SK-N-SH (cell line): ENCODE measurements at regions not wholly inside any gene's neighbourhood (a gene's known extent, or its start where the extent isn't known, plus 50 kb on each side); places are given as distances from the start of the nearest gene placed in this dataset.

ENCODE experiments used
- EP300 ChIP-seq, 2 experiments: IDR thresholded peaks; 2 replicates each; pipeline versions ENCODE4 v1.4.0 to v1.6.1; 2012; ENCODE audit warnings: borderline replicate concordance in 1 of 2, low read depth in 1 of 2, low read length in 1 of 2
- GATA2 ChIP-seq: sonication (generic); formaldehyde crosslinking; IDR thresholded peaks from 2 replicates; pipeline ENCODE4 v1.5.0; 2020; ENCODE audit warnings: mild to moderate bottlenecking, missing genetic modification reagents
- JUND ChIP-seq: IDR thresholded peaks from 2 replicates; pipeline ENCODE4 v1.4.0; 2012
- TAF1 ChIP-seq: IDR thresholded peaks from 2 replicates; pipeline ENCODE4 v1.6.1; 2012; ENCODE audit warnings: low read depth, mild to moderate bottlenecking, low read length, moderate library complexity, borderline replicate concordance
- TF ChIP-seq, protein P1 (sequence below): IDR thresholded peaks from 2 replicates; pipeline ENCODE4 v1.4.0; 2012; ENCODE audit warnings: low read depth, borderline replicate concordance
- TF ChIP-seq, protein P2 (sequence below): fragments of 200-600 bp; sonication (generic); IDR thresholded peaks from 2 replicates; pipeline ENCODE4 v1.6.1; 2017; ENCODE audit warnings: antibody characterized with exemption, mild to moderate bottlenecking, moderate library complexity
- TF ChIP-seq, protein P3 (sequence below): IDR thresholded peaks from 2 replicates; pipeline ENCODE4 v1.4.0; 2012; ENCODE audit warnings: low read depth
- TF ChIP-seq, protein P4 (sequence below): fragments of 150-350 bp; IDR thresholded peaks from 2 replicates; pipeline ENCODE4 v1.6.1; 2017; ENCODE audit warnings: antibody characterized with exemption, low read length, low read depth, borderline replicate concordance

DNA sequence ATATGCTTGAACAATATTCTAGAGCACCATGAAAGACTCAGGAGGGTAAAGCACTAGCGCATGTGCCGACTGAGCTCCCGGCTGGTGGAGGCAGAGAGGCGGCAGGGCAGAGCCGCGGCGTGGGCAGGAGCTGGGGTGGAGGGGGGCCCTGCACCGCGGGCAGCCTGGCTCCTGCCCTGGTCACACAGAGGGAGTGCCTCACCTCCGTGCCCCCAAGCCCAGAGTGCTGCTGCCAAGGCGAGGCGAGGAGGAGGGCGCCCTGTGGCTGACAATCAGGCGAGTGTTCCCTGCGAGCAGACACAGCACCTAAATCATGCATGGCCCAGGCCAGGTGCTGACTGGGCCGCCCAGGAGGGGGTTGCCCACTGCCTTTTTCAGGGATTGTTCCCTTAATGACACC is 105.8 kb upstream of the TNRC6C start:
- TF ChIP-seq, protein P1, sequence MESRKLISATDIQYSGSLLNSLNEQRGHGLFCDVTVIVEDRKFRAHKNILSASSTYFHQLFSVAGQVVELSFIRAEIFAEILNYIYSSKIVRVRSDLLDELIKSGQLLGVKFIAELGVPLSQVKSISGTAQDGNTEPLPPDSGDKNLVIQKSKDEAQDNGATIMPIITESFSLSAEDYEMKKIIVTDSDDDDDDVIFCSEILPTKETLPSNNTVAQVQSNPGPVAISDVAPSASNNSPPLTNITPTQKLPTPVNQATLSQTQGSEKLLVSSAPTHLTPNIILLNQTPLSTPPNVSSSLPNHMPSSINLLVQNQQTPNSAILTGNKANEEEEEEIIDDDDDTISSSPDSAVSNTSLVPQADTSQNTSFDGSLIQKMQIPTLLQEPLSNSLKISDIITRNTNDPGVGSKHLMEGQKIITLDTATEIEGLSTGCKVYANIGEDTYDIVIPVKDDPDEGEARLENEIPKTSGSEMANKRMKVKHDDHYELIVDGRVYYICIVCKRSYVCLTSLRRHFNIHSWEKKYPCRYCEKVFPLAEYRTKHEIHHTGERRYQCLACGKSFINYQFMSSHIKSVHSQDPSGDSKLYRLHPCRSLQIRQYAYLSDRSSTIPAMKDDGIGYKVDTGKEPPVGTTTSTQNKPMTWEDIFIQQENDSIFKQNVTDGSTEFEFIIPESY, result no peak
- TF ChIP-seq JUND (no peak), GATA2 (CRISPR knock-in tag) (no peak), TAF1 (no peak), EP300 (IDR thresholded peaks at IDR 0.05; ENCODE audit: borderline replicate concordance in 1 of 2, low read depth in 1 of 2, low read length in 1 of 2) (no peak)
- TF ChIP-seq, protein P2, sequence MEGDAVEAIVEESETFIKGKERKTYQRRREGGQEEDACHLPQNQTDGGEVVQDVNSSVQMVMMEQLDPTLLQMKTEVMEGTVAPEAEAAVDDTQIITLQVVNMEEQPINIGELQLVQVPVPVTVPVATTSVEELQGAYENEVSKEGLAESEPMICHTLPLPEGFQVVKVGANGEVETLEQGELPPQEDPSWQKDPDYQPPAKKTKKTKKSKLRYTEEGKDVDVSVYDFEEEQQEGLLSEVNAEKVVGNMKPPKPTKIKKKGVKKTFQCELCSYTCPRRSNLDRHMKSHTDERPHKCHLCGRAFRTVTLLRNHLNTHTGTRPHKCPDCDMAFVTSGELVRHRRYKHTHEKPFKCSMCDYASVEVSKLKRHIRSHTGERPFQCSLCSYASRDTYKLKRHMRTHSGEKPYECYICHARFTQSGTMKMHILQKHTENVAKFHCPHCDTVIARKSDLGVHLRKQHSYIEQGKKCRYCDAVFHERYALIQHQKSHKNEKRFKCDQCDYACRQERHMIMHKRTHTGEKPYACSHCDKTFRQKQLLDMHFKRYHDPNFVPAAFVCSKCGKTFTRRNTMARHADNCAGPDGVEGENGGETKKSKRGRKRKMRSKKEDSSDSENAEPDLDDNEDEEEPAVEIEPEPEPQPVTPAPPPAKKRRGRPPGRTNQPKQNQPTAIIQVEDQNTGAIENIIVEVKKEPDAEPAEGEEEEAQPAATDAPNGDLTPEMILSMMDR, result no peak
- TF ChIP-seq, protein P3, sequence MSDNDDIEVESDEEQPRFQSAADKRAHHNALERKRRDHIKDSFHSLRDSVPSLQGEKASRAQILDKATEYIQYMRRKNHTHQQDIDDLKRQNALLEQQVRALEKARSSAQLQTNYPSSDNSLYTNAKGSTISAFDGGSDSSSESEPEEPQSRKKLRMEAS, result no peak
- TF ChIP-seq, protein P4, sequence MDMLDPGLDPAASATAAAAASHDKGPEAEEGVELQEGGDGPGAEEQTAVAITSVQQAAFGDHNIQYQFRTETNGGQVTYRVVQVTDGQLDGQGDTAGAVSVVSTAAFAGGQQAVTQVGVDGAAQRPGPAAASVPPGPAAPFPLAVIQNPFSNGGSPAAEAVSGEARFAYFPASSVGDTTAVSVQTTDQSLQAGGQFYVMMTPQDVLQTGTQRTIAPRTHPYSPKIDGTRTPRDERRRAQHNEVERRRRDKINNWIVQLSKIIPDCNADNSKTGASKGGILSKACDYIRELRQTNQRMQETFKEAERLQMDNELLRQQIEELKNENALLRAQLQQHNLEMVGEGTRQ, result no peak
